GM19238 (cell line): ENCODE measurements at regions not wholly inside any gene's neighbourhood (a gene's known extent, or its start where the extent isn't known, plus 50 kb on each side); places are given as distances from the start of the nearest gene placed in this dataset.
"Not testable (repeated sequence)": the region's sequence is repeated elsewhere in the genome, so short reads cannot be mapped to it uniquely, and the experiment has no call there.

Source experiments
- DNase-seq: peaks from one replicate; pipeline ENCODE4 v3.0.0; 2011; ENCODE audit warnings: low spot score; ENCODE audit not compliant: insufficient read length

- DNase-seq: no peak
Measured at GRCh38 chr2:60357996-60358395, 195.5 kb downstream of the BCL11A start.

- DNase-seq: no peak
Measured at GRCh38 chr2:60356346-60356745, 197.1 kb downstream of the BCL11A start.

GRCh38 chr2:60355849-60356261 is 197.6 kb downstream of the BCL11A start:
- no peak for DNase-seq

- no peak for DNase-seq
Measured at GRCh38 chr2:60354713-60355112, 198.7 kb downstream of the BCL11A start.

GRCh38 chr2:60353863-60354262 is 199.6 kb downstream of the BCL11A start:
- DNase-seq: no peak

- no peak for DNase-seq
Measured at GRCh38 chr2:60353406-60353800, 200.1 kb downstream of the BCL11A start.

GRCh38 chr2:60352491-60353405 is 200.7 kb downstream of the BCL11A start:
- DNase-seq: no peak

GRCh38 chr2:60351802-60352201 is 201.7 kb downstream of the BCL11A start:
- no peak for DNase-seq

GRCh38 chr2:60351321-60351720 is 202.1 kb downstream of the BCL11A start:
- DNase-seq: no peak

- no peak for DNase-seq
Measured at GRCh38 chr2:60350791-60351190, 202.7 kb downstream of the BCL11A start.

GRCh38 chr2:60347781-60348180 is 205.7 kb downstream of the BCL11A start:
- no peak for DNase-seq

GRCh38 chr2:60342491-60342890 is 211.0 kb downstream of the BCL11A start:
- not testable (repeated sequence) for DNase-seq

GRCh38 chr2:60341151-60341550 is 212.3 kb downstream of the BCL11A start:
- no peak for DNase-seq

GRCh38 chr2:60339286-60339685 is 214.2 kb downstream of the BCL11A start:
- DNase-seq: no peak

- no peak for DNase-seq
Measured at GRCh38 chr2:60337142-60337497, 216.3 kb downstream of the BCL11A start.

GRCh38 chr2:60336442-60337141 is 216.9 kb downstream of the BCL11A start:
- DNase-seq: no peak

GRCh38 chr2:60335533-60336237 is 217.8 kb downstream of the BCL11A start:
- DNase-seq: no peak

- no peak for DNase-seq
Measured at GRCh38 chr2:60334610-60335009, 218.8 kb downstream of the BCL11A start.

- no peak for DNase-seq
Measured at GRCh38 chr2:60333264-60333663, 220.2 kb downstream of the BCL11A start.

- no peak for DNase-seq
Measured at GRCh38 chr2:60331115-60331809, 222.2 kb downstream of the BCL11A start.

GRCh38 chr2:60329225-60329624 is 224.2 kb downstream of the BCL11A start:
- DNase-seq: no peak
